WTC11 (cell line): ENCODE measurements at regions not wholly inside any gene's neighbourhood (a gene's known extent, or its start where the extent isn't known, plus 50 kb on each side); places are given as distances from the start of the nearest gene placed in this dataset.

ENCODE experiments used
- CTCF ChIP-seq: fragments of 200-600 bp; IDR thresholded peaks from 2 replicates; pipeline ENCODE4 v1.8.0; 2022; ENCODE audit warnings: antibody characterized with exemption
- E2F1 ChIP-seq: sonication (generic); formaldehyde crosslinking; IDR thresholded peaks from 2 replicates; pipeline ENCODE4 v1.8.0; 2022; ENCODE audit warnings: mild to moderate bottlenecking, missing genetic modification reagents
- E2F4 ChIP-seq: sonication (generic); formaldehyde crosslinking; IDR thresholded peaks from 2 replicates; pipeline ENCODE4 v1.8.1; 2022; ENCODE audit warnings: low read depth, mild to moderate bottlenecking, moderate library complexity, missing genetic modification reagents, borderline replicate concordance
- ETV6 ChIP-seq: sonication (generic); formaldehyde crosslinking; IDR thresholded peaks from 2 replicates; pipeline ENCODE4 v1.8.1; 2022; ENCODE audit warnings: mild to moderate bottlenecking, missing genetic modification reagents
- GABPB1 ChIP-seq: sonication (generic); formaldehyde crosslinking; IDR thresholded peaks from 2 replicates; pipeline ENCODE4 v1.8.1; 2023; ENCODE audit warnings: mild to moderate bottlenecking, missing genetic modification reagents
- MAX ChIP-seq: sonication (generic); formaldehyde crosslinking; IDR thresholded peaks from 2 replicates; pipeline ENCODE4 v1.8.0; 2022; ENCODE audit warnings: mild to moderate bottlenecking, missing genetic modification reagents
- NFYB ChIP-seq: sonication (generic); formaldehyde crosslinking; conservative IDR thresholded peaks from 2 replicates; pipeline ENCODE4 v1.8.0; 2022; ENCODE audit warnings: low read depth, missing genetic modification reagents
- SP1 ChIP-seq: sonication (generic); formaldehyde crosslinking; conservative IDR thresholded peaks from 2 replicates; pipeline ENCODE4 v1.8.1; 2022; ENCODE audit warnings: missing genetic modification reagents
- USF2 ChIP-seq: sonication (generic); formaldehyde crosslinking; IDR thresholded peaks from 2 replicates; pipeline ENCODE4 v1.8.1; 2023; ENCODE audit warnings: mild to moderate bottlenecking, missing genetic modification reagents, moderate library complexity
- ZNF138 ChIP-seq: sonication (generic); formaldehyde crosslinking; conservative IDR thresholded peaks from 2 replicates; pipeline ENCODE4 v1.8.1; 2022; ENCODE audit warnings: mild to moderate bottlenecking, moderate library complexity, missing genetic modification reagents
- ZNF281 ChIP-seq: sonication (generic); formaldehyde crosslinking; IDR thresholded peaks from 2 replicates; pipeline ENCODE4 v1.8.0; 2023; ENCODE audit warnings: mild to moderate bottlenecking, missing genetic modification reagents
- ZNF512 ChIP-seq: sonication (generic); formaldehyde crosslinking; IDR thresholded peaks from 2 replicates; pipeline ENCODE4 v1.8.1; 2022; ENCODE audit warnings: missing genetic modification reagents, borderline replicate concordance

GRCh38 chr14:105911006-105911847 is 384.8 kb downstream of the TMEM121 start:
- TF ChIP-seq GABPB1 (CRISPR knock-in tag) (no peak), CTCF (no peak), MAX (CRISPR knock-in tag) (no peak), NFYB (CRISPR knock-in tag) (no peak), ZNF138 (CRISPR knock-in tag) (no peak), E2F1 (CRISPR knock-in tag) (no peak), ZNF281 (no peak), SP1 (CRISPR knock-in tag) (no peak), E2F4 (CRISPR knock-in tag) (no peak), USF2 (CRISPR knock-in tag) (no peak), ZNF512 (CRISPR knock-in tag) (no peak), ETV6 (CRISPR knock-in tag) (no peak)
